DOHH2 (cell line): ENCODE measurements at regions not wholly inside any gene's neighbourhood (a gene's known extent, or its start where the extent isn't known, plus 50 kb on each side); places are given as distances from the start of the nearest gene placed in this dataset.

Experiments used
- CTCF ChIP-seq: fragments of 200-600 bp; sonication (generic); IDR thresholded peaks from one replicate; pipeline ENCODE4 v1.5.1; 2014; ENCODE audit warnings: antibody characterized with exemption, mild to moderate bottlenecking, low read depth, low read length; ENCODE audit not compliant: poor library complexity, severe bottlenecking
- EZH2phosphoT487 ChIP-seq: fragments of 200-600 bp; sonication (generic); IDR thresholded peaks from 2 replicates; pipeline ENCODE4 v1.6.1; 2017; ENCODE audit warnings: borderline replicate concordance, mild to moderate bottlenecking, antibody characterized with exemption, low read length, moderate library complexity, mixed read lengths

- TF ChIP-seq CTCF (no peak), EZH2phosphoT487 (no peak)
Observed at GRCh38 chr1:73499671-73500070, 698.3 kb downstream of the LRRIQ3 start.
